NCI-H510A treated with DMSO at 0.1 percent for 48 hours (cell line): ENCODE measurements at regions not wholly inside any gene's neighbourhood (a gene's known extent, or its start where the extent isn't known, plus 50 kb on each side); places are given as distances from the start of the nearest gene placed in this dataset.

Experiments used
- DNase-seq: peaks from one replicate; lab custom pipeline; 2025; lab: John Stamatoyannopoulos, UW

DNA sequence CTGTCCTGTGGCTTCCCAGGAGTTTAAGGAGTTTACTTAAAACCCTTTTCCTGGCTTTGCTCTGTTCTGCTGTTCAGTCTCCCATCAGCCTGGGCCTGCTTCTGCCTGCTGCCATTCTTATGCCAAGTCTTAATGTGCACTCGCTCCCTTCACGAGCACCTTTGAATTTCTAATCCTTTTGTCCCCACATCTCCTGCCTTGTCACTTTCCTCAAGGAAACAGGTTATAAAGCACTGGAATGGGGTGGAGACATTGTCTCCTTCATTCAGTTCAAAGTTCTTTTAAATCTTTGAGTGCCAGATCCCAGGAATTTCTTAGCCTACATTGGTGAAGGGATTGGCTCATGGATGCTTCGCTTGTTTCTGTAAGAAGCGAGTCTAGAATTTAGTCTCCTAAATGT lies 87.2 kb upstream of the LIFR start:
- DNase-seq: no peak

DNA sequence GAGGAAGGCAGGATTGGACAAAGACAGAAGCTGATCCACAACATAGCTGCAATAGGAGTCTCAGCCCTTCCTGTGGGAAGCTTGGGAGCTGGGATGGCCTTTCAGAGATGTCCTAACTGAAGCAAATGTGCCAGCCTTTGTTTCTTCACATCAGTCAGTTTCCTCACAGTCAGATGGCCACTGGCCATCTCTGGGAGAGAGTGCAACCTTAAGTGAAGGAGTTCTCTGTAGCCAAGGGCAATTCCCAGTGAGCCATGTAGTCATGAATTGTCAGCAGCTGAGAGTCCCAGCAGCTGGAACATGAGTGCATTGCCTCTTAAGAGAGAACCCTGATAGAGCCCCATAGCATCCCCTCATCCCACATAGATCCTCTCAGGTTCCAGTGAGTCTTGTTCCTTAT lies 89.1 kb upstream of the LIFR start:
- DNase-seq: no peak

GRCh38 chr5:38648703-38649291 lies 92.4 kb upstream of the LIFR start:
- DNase-seq: peak; percentile 25

- DNase-seq: no peak
Measured at GRCh38 chr5:38650540-38650939, 94.1 kb upstream of the LIFR start.

DNA sequence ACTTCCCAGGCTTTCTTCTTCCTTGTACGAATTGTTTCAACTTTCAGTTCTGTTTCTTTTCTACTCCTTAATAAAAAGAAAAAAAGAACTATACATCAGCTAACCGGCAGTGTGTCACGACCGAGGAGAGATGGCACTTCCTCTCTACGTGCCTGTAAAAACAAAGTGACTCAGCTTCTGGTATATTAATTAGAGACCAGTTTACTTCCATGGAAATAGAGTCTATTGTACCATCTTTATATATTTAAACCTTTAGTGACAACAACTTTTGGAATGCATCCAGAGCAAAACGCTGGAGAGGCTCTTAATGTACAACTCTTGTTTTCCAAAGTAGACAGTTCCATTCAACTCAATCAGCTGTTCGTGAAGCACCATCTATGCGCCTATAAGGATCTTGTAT lies 94.5 kb upstream of the LIFR start:
- DNase-seq: peak; percentile 78

DNA sequence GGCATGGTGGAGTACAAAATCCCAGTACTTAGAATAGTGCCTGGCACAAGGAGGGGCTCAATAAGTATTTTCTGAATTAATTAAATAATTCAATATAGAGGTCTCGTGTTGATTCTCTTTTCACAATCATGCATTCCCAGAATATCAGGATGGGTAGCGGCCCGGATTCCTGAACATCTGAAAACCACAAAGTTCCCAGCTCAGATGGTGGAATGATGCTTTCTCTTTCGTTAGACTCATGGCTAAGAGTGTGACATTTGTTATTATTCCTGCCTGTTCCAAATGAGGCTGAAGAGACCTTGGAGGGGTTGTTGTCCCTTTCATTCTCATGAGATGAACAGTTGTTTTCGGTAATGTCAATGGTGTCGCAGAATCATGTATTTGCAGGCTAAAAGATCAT lies 95.4 kb upstream of the LIFR start:
- no peak for DNase-seq

GRCh38 chr5:38653389-38653788 lies 96.9 kb upstream of the LIFR start:
- no peak for DNase-seq

- no peak for DNase-seq
Measured at GRCh38 chr5:38655691-38656090, 99.2 kb upstream of the LIFR start.

- DNase-seq: no peak
Measured at GRCh38 chr5:38656568-38656967, 100.1 kb upstream of the LIFR start.

GRCh38 chr5:38657020-38657419 lies 100.6 kb upstream of the LIFR start:
- DNase-seq: no peak

DNA sequence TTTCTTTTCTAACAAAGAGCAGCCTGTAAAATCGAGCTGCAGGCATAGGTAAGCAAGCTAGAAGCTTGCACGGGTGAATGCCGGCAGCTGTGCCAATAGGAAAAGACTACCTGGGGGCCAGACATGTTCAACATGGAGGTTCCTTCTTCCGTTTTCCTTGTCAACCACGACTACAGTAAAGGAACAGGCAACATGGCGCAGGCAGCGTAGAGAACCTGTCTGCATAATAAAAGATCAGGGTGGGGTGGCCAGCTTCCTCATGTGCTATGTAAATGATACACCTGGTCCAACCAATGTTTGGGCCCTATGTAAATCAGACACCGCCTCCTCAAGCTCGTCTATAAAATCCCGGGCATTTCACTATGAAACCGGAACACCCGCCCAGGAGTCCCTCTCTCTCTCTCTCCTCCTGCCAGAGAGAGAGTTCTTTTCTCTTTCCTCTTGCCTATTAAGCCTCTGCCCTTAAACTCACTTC lies 103.8 kb upstream of the LIFR start:
- DNase-seq: peak; percentile 99

- peak; percentile 63 for DNase-seq
Measured at GRCh38 chr5:38662090-38662489, 105.6 kb upstream of the LIFR start.

DNA sequence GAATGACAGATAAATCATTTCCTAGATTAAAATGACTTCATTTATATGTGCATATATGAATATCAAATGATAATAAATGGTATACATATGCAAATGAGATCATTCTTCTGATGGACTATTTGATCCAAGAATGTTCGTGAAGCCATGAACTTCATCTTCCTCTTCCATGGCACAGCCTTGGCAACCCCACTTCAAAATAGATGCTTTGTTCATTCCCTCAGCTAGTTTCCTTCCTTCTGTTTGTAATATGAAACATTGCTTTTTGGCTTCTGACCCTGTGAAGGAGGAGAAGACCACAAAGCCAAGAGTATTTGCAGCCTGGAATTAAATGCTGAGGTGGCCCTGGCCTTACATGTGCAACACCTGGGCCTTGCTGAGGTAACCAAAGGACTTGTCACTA lies 106.8 kb upstream of the LIFR start:
- no peak for DNase-seq

- peak; percentile 69 for DNase-seq
Measured at GRCh38 chr5:38666668-38667498, 110.4 kb upstream of the LIFR start.

- DNase-seq: no peak
Measured at GRCh38 chr5:38667499-38667776, 111.0 kb upstream of the LIFR start.

DNA sequence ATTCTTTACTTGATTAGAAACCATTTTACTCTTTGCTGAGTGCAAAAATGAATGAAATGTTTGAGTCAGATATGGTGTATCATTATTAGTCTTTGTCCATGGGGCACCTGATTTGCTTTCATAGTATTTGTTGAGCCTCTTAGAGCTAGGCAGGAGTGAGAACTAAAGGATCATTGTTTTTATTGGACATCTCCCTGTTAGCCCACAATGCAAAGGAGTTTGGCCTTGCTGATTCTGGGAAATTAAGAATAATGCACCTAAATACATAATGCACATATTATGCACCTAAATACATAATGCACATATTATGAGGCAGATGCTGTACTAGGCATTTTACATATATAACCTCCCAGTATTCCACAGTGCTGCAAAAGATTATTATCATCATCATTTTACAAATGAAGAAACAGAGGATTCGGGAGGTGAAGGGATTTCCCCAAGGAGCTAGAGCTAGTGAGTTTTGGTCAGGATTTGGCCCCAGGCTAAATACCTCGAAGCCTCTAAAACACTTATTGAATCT lies 113.0 kb upstream of the LIFR start:
- no peak for DNase-seq

DNA sequence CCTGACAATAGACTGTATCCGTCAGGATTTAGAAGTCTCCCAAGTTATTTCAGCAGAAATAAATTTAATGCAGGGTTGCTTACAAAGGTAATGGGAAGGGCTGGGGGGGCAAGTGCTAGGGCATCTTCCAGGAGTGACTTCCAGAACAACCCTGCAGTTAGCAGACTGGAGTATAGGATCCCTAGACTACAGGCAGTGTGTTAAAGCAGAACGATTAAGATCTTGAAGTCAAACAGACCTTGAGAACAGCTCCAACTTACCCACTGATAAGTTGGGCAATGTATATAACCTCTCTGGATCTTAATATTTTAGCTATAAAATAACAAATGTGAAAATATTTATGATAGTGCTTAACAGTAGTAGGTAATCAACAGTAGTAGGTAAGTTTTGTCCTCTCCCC lies 113.6 kb upstream of the LIFR start:
- no peak for DNase-seq

- no peak for DNase-seq
Measured at GRCh38 chr5:38670878-38671277, 114.4 kb upstream of the LIFR start.

- peak; percentile 36 for DNase-seq
Measured at GRCh38 chr5:38672059-38672788, 115.8 kb upstream of the LIFR start.

GRCh38 chr5:38673671-38674071 lies 117.2 kb upstream of the LIFR start:
- no peak for DNase-seq

- no peak for DNase-seq
Measured at GRCh38 chr5:38675443-38675842, 119.0 kb upstream of the LIFR start.

GRCh38 chr5:38677636-38678035 lies 121.2 kb upstream of the LIFR start:
- no peak for DNase-seq

DNA sequence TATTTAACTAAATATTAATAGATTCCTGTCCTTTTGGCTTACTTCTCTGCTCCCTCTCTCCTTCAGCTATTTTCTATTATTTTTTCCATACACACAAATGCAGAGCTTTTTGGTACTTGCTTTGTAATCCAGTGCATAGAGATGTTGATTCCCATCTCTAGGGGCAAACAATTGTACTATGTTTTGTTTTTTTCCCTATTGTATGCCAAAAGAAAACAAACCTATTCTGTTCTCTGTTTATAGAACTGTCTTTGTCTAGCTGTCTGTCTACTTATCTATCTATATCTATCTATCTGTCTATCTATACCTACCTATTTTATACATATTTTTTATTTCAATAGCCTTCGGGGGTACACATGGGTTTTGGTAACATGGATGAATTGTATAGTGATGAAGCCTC lies 121.6 kb upstream of the LIFR start:
- DNase-seq: no peak
